Stimulated activated CD4-positive, alpha-beta T cell treated with anti-CD3 and anti-CD28 coated beads, Interleukin-4, amount 100 ng/mL, for 1 hour (primary cell): ENCODE measurements at regions not wholly inside any gene's neighbourhood (a gene's known extent, or its start where the extent isn't known, plus 50 kb on each side); places are given as distances from the start of the nearest gene placed in this dataset.
"Not testable (repeated sequence)": the region's sequence is repeated elsewhere in the genome, so short reads cannot be mapped to it uniquely, and the experiment has no call there.

Source experiments
- DNase-seq: peaks from one replicate; pipeline ENCODE4 v3.0.0-alpha.2; 2020

DNA sequence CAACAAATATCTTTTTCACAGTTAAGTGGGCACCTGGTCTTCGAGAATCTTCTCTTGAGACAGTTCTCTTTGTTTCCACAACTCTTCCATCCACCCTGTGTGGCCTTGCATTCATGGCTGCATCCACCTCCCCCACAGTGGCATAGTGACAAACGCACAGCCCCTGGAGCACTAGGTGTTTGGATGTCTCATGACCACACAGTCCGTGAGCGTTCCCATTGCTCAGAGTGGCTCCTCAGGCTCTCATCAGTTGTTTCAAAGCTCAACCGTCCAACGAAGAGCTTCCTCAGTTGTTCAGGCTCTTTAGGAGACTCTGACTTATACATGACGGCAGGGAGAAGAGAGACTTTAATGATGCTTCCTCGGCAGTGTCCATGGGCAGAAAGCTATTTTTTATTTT is 191.6 kb downstream of the CDRT15L2 start:
- DNase-seq = no peak

DNA sequence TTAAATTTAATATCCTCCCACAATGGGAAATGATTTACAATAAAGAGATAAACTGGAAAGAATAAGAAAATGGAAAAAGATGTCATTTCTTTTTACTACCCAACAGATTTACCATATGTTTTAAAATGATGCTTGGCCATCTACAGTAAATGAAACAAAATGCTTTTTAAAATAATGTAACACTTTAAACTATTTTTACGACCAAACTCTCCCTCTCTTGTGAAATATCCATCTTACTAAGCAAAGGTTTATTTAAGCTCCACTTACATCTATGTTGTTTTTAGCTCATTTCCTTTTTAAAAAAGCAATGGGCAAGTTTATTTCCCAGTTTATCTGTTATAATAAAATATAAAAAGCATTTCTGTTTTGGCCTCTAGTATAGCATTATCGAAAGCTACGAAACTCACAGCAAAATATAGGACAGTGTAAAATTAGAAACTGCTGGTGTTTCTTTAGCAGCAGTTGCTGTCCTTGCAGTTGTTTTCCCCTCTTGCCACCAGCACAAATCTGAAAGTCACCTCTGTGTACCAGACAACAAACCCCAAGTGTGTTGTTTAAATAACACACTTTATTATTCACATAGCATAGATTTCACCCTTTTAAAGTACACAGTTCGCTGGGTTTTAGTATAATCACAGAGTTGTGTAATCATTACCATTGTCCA is 195.1 kb downstream of the CDRT15L2 start:
- no peak for DNase-seq

DNA sequence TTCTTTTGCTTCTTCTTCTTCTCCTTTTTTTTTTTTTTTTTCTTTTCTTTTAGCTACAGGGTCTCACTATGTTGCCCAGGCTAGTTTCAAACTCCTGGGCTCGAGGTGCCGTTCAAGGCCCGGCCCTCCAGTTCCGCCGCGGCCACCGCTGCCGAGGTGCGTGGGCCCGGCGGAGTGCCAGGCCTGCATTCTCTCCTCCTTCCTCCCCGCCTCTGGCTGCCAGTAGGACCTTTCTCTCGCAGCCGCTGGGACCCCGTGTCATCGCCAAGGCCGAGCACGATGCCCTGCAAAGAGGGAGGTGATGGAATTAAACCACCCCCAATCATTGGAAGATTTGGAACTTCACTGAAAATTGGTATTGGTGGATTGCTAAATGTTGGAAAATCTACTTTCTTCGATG is 195.8 kb downstream of the CDRT15L2 start:
- no peak for DNase-seq

DNA sequence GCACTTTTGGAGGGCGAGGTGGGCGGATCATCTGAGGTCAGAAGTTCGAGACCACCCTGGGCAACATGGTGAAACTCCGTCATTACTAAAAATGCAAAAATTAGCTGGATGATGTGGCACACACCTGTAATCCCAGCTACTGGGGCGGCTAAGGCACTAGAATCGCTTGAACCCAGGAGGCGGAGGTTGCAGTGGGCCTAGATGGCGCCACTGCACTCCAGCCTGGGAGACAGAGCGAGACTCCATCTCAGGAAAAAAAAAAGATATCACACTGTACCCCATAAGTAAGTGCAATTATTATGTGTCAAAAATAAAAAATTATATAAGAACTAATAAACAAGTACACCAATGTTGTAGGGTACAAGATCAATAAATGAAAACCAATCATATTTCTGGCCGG is 200.0 kb downstream of the CDRT15L2 start:
- DNase-seq = no peak

DNA sequence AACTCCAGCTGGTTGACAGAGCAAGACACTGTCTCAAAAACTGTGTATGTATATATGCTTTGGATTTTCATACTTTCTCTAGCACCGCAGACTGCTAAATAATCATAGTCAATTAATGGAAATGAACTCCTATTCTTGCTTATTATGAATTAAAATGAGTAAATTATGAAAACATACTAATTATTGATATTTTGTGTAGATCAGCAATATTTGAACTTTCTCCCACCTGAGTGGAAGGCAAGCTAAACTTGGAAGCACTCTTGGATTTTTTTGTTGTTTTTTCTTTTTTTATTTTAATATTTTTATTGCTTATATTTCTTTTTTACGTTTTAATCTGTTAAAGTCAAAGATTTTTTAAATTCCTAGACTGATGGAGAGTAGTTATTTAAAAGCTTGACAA is 201.7 kb downstream of the CDRT15L2 start:
- DNase-seq = no peak

DNA sequence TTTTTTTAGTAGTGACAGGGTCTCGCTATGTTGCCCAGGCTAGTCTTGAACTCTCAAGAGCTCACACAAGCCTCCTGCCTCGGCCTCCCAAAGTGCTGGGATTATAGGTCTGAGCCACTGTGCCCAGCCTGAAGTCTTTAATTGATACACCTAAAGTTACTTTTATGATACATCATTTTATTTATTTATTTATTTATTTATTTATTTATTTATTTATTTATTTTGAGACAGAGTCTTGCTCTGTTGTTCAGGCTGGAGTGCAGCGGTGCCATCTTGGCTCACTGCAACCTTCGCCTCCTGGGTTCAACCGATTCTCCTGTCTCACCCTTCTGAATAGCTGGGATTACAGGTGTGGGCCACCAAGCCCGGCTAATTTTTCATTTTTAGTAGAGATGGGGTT is 202.3 kb downstream of the CDRT15L2 start:
- DNase-seq = not testable (repeated sequence)

DNA sequence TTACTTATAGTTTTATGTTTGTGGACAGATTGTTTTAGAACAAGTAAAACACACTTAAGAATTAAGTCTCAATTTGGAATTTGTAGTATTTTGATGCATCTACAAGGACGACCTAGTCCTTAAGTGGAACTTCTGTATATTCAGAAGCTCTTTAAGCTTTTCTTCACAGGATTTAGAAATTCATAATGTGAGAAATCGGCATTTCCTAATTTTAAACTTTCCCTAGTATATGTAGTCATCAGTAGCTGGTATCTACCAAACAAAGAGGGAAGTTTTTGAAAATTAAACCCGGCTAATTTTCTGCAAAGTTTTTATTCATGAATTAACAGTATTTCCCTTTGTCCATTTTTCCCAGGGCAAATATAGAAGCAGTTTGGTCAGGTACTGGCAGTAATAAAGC is 203.6 kb downstream of the CDRT15L2 start:
- DNase-seq = no peak

DNA sequence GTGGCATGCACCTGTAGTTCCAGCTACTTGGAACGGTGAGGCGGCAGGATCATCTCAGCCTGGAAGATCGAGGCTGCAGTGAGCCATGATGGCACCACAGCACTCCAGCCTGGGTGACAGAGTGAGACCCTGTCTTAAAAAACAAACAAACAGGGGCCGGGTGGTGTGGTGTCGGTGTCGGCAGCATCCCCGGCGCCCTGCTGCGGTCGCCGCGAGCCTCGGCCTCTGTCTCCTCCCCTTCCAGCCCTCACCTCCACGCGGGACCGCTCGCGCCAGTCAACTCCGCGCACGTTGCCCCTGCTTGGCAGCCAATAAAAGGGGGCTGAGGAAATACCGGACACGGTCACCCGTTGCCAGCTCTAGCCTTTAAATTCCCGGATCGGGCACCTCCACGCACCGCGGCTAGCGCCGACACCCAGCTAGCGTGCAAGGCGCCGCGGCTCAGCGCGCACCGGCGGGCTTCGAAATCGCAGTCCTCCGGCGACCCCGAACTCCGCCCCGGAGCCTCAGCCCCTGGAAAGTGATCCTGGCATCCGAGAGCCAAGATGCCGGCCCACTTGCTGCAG is 204.7 kb downstream of the CDRT15L2 start:
- no peak for DNase-seq

DNA sequence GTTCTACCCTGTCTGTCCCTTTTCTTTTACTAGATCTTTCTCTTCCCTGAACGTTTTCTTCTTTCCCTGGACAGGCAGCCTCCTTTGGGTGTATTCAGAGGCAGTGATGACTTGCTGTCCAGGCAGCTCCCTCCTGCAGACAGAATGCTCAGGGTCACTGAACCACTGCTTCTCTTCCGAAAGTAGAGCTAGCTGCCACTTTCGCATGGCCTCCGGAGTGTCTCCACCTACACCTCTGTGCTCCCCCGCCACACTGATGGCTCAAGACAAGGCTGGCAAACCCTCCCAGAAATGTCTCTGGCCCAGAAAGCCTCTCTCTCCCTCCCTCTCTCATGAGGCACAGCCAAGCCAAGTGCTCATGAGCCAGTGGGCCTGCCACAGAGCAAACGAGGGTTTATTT is 207.8 kb downstream of the CDRT15L2 start:
- no peak for DNase-seq

DNA sequence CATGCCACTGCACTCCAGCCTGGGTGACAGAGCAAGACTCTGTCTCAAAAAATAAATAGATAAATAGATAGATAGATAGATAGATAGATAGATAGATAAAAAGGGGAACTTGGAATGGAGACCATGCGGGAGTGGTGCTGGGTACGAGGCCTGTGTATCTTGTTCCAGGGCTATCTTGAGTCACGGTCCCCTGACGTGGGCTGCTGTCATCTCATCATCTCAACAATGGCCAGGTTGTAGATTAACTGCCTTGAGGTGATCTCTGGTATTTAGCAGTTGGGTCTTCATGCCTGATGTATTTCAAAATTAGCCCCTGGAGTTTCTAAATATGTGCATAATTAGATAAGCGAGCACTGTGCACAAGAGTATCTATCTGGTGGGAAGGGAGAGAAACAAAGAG is 212.1 kb downstream of the CDRT15L2 start:
- no peak for DNase-seq

DNA sequence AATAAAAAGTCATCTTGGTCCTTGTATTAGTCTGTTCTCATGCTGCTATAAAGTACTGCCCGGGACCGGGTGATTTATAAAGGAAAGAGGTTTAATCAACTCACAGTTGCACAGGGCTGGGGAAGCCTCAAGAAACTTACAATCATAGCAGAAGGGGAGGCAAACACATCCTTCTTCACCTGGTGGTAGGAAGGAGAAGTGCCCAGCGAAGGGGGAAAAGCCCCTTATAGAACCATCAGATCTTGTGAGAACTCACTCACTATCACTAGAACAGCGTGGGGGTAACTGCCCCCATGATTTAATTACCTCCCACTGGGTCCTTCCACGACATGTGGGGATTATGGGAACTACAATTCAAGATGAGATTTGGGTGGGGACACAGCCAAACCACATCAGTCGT is 215.0 kb downstream of the CDRT15L2 start:
- not testable (repeated sequence) for DNase-seq

DNA sequence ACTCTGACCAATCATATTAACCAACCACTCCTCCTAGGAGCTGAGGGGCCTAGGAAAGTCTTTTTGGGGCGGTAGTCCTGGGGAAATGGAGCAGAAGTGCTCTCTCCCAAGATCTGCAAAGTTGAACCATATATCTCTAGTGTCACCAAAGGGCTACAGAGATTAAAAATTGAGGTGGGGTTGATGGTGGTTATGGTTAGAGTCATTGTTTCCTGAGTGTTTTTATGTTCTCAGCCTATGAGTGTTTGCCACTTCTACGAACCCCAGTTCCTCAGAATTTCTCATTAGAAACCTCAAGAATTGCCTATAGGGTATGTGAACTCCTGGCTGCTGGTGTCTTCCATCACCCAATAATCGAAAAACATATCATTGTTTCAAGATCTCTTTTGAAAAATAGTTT is 217.8 kb downstream of the CDRT15L2 start:
- DNase-seq = no peak

DNA sequence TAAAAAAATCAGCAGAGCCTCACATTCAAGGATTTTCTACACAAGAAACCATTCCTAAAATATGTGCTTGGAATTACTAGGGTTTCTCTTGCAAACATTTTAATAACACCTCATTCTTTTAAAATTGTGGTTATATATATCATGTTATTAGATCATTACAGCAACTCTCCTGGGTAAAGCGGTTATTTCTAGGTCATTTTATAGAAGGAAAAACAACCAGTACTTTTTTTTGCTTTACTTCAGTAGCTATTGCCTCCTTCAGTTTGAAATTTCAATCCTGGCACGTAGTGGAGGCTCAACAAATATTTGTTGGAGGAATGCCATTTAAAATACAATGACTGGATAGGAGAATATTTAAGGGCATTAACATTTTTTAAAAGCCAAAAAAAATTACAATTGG is 220.6 kb downstream of the CDRT15L2 start:
- no peak for DNase-seq

DNA sequence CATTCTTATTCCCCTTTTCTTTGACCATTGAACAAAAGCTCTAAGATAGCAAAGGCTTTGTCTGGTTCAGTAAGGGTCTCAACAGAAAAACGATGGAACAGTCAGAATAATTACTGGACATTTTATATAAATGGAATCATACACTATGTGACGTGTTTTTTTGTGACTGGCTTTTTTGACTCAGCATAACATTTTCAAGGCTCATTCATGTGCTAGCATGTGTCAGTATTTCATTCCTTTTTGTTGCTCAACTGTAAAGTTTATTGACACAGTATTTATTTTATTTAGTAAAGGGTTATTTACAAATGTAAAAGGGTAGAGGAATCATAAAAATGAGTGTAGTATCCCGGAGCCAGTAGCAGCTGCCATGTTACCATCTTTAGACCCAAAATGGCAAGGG is 226.2 kb downstream of the CDRT15L2 start:
- no peak for DNase-seq

DNA sequence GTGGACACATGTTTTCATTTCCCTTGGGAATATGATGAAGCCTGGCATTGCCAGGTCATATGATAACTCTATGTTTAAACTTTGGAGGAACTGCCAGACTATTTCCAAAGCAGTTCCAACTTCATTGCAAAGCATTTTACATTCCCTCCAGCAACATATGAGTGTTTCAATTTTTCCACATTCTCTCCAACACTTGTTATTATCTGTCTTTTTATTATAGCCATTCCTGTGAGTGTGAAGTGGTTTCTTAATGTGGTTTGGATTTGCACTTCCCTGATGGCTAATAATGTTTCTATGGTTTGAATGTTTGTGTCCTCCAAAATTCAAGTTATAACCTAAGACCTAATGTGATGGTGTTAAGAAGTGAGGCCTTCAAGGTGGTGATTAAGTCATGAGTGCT is 228.0 kb downstream of the CDRT15L2 start:
- DNase-seq = not testable (repeated sequence)

DNA sequence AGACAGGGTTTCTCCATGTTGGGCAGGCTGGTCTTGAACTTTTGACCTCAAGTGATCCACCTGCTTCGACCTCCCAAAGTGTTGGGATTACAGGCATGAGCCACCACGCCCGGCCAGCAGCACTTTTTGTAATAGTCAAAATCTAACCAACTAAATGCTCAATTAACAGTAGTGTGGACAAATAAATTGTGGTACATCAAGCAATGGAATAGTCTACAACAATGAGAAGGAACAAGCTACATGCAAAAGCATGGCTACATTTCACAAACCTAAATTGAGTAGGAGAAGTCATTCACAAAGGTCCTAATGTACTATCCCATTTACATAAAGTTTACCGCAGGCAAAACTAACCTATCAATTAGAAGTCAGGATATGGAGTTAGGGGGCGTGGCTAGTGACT is 227.4 kb downstream of the USP22 start:
- not testable (repeated sequence) for DNase-seq

DNA sequence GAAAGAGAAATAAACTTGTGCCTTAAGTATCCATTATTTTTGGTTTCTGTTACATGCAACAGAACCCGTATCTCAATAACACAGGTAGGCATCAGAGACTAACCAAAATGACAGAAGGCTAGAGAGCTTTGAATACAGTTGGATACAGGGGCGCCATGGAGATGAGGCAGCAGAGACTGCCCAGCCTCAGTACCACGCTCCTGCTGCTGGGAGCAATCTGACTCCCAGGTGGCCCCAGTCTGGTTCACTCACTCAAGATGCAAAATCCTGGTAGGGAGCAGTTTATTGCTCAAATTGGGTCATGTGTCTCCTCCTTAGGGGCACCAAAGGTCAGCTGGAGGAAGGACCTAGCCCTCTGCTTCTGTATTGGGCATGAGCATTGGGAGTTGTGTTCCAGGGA is 218.9 kb downstream of the USP22 start:
- DNase-seq = no peak

DNA sequence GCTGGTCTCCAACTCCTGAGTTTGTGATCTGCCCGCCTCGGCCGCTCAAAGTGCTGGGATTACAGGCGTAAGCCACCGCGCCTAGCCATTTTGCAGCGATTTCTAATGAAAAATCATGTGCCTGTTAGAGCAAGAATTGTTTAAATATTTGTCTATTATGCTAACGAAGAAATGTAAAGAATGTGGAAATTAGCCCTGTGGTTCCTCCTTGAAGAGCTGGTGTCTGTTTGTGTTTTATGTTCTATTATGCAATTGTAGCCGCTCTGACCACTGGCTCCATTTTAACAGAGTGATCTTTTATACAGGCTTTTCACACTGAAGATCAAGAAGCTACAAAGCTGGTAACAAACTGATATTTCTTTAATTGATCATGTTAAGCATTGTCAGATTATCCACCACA is 217.3 kb downstream of the USP22 start:
- no peak for DNase-seq

DNA sequence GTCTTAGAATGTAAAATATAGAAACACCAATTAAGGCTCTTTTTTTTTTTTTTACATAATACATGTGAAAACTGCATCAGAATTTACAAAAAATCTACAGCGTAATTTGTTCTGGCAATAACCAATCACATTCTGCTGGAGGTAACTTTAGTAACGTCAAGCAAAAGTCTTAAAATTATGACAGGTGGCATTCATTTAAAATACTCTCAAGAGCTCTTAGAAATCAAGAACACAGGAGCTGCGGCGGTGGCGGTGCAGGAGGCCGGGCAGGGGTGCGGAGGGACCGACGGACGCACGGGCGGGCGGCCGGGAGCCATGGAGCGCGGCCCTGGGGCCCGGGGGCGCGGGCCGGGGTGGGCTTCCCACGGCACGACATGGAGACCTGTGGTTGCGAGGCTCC is 202.4 kb downstream of the USP22 start:
- DNase-seq = not testable (repeated sequence)

DNA sequence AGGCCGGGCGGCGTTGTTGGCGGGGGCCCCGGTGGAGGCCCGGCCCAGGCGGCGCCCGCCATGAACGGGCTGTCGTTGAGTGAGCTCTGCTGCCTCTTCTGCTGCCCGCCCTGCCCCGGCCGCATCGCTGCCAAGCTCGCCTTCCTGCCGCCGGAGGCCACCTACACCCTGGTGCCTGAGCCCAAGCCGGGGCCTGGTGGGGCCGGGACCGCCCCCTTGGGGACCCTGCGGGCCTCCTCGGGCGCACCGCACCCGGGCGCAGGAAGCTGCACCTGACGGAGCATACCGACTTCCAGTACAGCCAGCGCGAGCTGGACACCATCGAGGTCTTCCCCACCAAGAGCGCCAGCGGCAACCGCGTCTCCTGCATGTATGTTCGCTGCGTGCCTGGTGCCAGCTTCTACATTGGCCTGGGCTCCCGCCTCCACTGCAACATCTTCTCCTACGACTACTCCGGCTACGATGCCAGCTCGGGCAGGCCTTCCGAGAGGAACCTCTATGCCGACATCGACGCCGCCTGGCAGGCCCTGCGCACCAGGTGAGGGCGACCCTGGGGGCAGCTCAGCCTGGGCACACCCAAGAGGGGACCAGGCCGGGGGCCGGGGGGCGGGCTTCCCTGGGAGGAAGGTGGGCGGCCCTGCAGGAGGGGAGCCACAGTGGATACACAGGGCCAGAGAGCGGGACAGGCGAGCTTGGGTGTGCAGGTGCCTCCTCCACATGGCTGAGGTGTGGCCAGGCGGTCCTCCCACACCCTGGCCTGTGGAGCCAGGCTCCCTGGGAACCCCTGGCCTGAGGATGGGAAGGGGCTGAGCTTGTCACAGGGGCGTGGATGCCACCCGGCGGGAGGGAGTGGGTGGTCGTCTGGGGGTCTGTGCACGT is 201.6 kb downstream of the USP22 start:
- not testable (repeated sequence) for DNase-seq

DNA sequence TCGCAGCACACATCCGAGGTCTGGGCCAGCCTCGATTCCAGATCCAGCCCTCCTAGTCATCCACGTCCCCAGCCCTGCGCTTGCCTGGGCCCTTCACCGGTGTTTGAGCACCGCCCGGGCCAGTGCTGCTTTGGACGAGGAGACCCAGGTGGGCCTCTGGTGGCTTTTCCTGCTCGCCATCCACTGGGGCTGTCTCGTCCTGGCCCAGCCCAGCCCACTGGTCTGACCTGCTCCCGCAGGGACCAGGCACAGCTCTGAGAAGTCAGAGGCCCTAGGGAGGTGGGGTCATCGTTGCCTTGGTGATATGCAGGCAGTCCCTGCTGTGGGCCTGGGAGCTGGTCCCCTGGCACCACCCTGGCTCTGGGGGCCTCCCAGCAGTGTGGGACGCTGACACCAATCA is 200.8 kb downstream of the USP22 start:
- not testable (repeated sequence) for DNase-seq

DNA sequence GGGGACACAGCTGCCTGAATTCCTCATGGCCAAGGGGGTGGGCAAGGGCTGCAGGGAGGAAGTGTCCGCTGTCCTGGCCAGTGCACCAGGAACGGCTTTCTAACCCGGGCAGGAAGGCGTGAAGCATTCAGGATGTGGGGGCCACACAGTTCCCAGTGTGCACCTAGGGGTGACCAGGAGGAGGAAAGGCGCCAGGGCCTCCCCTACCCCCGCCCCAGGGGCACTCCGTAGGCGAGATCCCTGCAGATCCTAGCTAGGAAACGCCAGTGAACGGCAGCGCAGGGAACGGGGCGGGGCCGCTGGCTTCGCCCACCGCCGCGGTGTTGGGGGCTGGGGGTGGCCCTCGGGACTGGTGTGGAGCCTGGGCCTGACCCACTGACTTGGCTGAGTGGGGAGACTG is 199.6 kb downstream of the USP22 start:
- not testable (repeated sequence) for DNase-seq

DNA sequence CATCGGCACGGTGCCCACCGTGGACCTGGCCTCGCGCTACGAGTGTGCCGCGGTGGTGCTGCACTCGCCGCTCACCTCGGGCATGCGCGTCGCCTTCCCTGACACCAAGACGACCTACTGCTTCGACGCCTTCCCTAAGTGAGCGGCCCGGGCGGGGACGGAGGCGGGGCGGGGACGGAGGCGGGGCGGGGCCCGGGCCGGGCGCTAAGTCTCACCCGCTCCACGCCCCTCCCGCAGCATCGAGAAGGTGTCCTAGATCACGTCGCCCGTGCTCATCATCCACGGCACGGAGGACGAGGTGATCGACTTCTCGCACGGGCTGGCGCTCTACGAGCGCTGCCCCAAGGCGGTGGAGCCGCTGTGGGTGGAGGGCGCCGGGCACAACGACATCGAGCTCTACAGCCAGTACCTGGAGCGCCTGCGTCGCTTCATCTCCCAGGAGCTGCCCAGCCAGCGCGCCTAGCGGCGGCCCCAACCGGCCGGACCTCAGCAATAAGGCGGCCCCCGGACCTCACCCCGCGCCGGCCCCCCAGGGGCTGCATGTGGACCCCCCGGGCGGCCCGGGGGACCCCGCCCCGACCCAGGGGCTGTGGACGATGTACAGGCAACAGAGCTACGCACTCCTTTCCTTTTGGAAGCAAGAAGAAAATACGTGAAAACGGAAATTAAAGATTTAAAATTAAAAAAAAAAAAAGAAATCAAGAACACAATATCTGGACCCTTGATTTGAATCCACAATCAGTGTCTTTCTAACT is 198.8 kb downstream of the USP22 start:
- peak; percentile 48 for DNase-seq
